OCI-LY7 (cell line): ENCODE measurements at regions not wholly inside any gene's neighbourhood (a gene's known extent, or its start where the extent isn't known, plus 50 kb on each side); places are given as distances from the start of the nearest gene placed in this dataset.

ENCODE experiments used
- BruUV-seq: library from RNA; stranded (reverse); fragments of 400-500 nt; replicated peaks from 2 replicates; lab custom pipeline; 2021; lab: Mats Ljungman, UMichigan
- CTCF ChIA-PET: fragments of 300-600 bp; sonication (Branson Sonifier 250); formaldehyde crosslinking; loops from one replicate; lab custom pipeline; 2022; ENCODE audit warnings: antibody characterized with exemption; ENCODE audit not compliant: unreplicated experiment; lab: Charles Lee
- POLR2A ChIA-PET: fragments of 300-600 bp; sonication (Branson Sonifier 250); formaldehyde crosslinking; loops from one replicate; lab custom pipeline; 2022; ENCODE audit warnings: antibody characterized with exemption; lab: Charles Lee
- DNase-seq: peaks from one replicate; pipeline ENCODE4 v3.0.0-alpha.2; 2015; ENCODE audit warnings: low spot score
- H2AFZ ChIP-seq: fragments of 200-600 bp; sonication (generic), shearing (Covaris generic); 2 replicates; pipeline ENCODE4 v1.6.1; 2014; ENCODE audit warnings: mild to moderate bottlenecking, antibody characterized with exemption, low read length, moderate library complexity
- H3K27ac ChIP-seq: fragments of 200-600 bp; sonication (generic); 2 replicates; pipeline ENCODE4 v1.5.1; 2014; ENCODE audit warnings: mixed run types, low read depth, mild to moderate bottlenecking, moderate library complexity, low read length, inconsistent platforms; ENCODE audit not compliant: poor library complexity, severe bottlenecking
- H3K36me3 ChIP-seq: fragments of 200-600 bp; sonication (generic); 2 replicates; pipeline ENCODE4 v1.6.1; 2014; ENCODE audit warnings: mild to moderate bottlenecking, antibody characterized with exemption, low read length, moderate library complexity, mixed read lengths; ENCODE audit not compliant: insufficient read depth
- H3K4me1 ChIP-seq: fragments of 200-600 bp; sonication (generic); 2 replicates; pipeline ENCODE4 v1.5.1; 2014; ENCODE audit warnings: mild to moderate bottlenecking, low read length; ENCODE audit not compliant: insufficient read depth, poor library complexity, severe bottlenecking
- H3K4me2 ChIP-seq: fragments of 200-600 bp; sonication (generic); 2 replicates; pipeline ENCODE4 v1.6.1; 2014; ENCODE audit warnings: mild to moderate bottlenecking, low read length
- H3K4me3 ChIP-seq: fragments of 200-600 bp; sonication (generic); 2 replicates; pipeline ENCODE4 v1.5.1; 2014; ENCODE audit warnings: mild to moderate bottlenecking, low read depth, low read length; ENCODE audit not compliant: poor library complexity, severe bottlenecking
- H3K79me2 ChIP-seq: fragments of 200-600 bp; sonication (generic); 2 replicates; pipeline ENCODE4 v1.6.1; 2016; ENCODE audit warnings: low read depth, mild to moderate bottlenecking, low read length, moderate library complexity, mixed read lengths; ENCODE audit not compliant: insufficient read depth
- H3K9me2 ChIP-seq: fragments of 200-600 bp; sonication (generic); 2 replicates; pipeline ENCODE4 v1.6.1; 2016; ENCODE audit warnings: mild to moderate bottlenecking, low read length, mixed read lengths; ENCODE audit not compliant: insufficient read depth
- H3K9me3 ChIP-seq: fragments of 200-600 bp; sonication (generic); 2 replicates; pipeline ENCODE4 v1.6.1; 2014; ENCODE audit warnings: mild to moderate bottlenecking, mixed run types, low read length, mixed read lengths
- H4K20me1 ChIP-seq: fragments of 200-600 bp; sonication (generic); 2 replicates; pipeline ENCODE4 v1.6.1; 2014; ENCODE audit warnings: mild to moderate bottlenecking, antibody characterized with exemption, low read length, moderate library complexity, mixed read lengths; ENCODE audit not compliant: insufficient read depth
- EZH2phosphoT487 ChIP-seq: fragments of 200-600 bp; sonication (generic); IDR thresholded peaks from 2 replicates; pipeline ENCODE4 v1.6.1; 2018; ENCODE audit warnings: low read depth, borderline replicate concordance, mild to moderate bottlenecking, mixed run types, antibody characterized with exemption, low read length, moderate library complexity, mixed read lengths
- intact Hi-C: fragments of 100-400 bp; cut with micrococcal nuclease; formaldehyde crosslinking; loops from one replicate; pipeline ENCODE4 v1.10.0; 2022; ENCODE audit not compliant: unreplicated experiment
- TF ChIP-seq, protein P1 (sequence below): fragments of 200-600 bp; sonication (generic); conservative IDR thresholded peaks from 2 replicates; pipeline ENCODE4 v1.5.1; 2014; ENCODE audit warnings: mild to moderate bottlenecking, antibody characterized with exemption, low read length, moderate library complexity, mixed read lengths

GRCh38 chr10:131650771-131651673, 249.8 kb upstream of the PPP2R2D start:
- BruUV-seq = no TSS peak
- CTCF ChIA-PET = no interaction called here

DNA sequence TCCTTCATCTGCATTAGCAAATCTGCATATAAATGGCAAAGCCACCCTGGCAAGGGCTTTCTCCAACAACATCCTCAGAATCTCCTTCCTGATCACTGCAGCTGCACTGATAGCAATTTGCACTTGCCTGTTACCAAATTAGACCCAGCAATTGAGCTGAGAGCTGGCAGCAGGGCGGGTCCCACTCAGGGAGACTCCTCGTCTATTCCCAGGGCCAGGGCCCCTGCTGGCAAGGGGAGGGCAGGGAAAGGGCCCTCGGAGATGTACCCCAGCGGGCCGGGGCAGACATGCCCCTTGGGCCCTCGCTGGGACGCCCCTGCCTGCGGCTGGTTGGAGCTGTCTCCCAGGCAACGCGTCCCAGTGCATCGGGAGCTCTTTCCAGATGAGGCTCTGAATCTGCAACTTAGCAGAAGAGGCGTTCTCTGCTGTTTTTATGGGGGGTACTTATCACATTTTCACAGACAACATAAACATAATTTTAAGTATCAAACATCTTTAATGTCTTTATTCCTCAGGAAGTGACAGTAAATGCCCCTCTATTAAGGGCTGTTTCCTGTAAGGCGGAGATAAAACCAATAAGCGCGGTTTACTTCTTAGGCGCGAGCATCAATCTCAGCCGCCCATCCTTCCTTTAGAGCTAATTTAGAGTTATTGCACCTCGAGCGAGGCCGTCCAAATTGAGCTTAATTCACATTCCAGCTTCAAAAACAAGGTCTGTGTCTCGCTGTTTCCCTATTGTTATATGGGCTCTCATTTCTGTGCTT, 249.0 kb upstream of the PPP2R2D start:
- H3K4me3 ChIP-seq = no peak overlapping the region
- intact Hi-C loops = no loop called here
- ChIA-PET CTCF (no interaction called here), POLR2A (no interaction called here)
- H4K20me1 ChIP-seq = no peaks in the 10 kb centered on the region
- H3K79me2 ChIP-seq = no peaks in the 10 kb centered on the region
- H3K9me3 ChIP-seq = no peaks in the 10 kb centered on the region
- DNase-seq = no peak
- H2AFZ ChIP-seq = no peak overlapping the region
- no peak for TF ChIP-seq EZH2phosphoT487
- TF ChIP-seq, protein P1, sequence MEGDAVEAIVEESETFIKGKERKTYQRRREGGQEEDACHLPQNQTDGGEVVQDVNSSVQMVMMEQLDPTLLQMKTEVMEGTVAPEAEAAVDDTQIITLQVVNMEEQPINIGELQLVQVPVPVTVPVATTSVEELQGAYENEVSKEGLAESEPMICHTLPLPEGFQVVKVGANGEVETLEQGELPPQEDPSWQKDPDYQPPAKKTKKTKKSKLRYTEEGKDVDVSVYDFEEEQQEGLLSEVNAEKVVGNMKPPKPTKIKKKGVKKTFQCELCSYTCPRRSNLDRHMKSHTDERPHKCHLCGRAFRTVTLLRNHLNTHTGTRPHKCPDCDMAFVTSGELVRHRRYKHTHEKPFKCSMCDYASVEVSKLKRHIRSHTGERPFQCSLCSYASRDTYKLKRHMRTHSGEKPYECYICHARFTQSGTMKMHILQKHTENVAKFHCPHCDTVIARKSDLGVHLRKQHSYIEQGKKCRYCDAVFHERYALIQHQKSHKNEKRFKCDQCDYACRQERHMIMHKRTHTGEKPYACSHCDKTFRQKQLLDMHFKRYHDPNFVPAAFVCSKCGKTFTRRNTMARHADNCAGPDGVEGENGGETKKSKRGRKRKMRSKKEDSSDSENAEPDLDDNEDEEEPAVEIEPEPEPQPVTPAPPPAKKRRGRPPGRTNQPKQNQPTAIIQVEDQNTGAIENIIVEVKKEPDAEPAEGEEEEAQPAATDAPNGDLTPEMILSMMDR = no peak
- no peaks in the 10 kb centered on the region for H3K36me3 ChIP-seq
- no peak overlapping the region for H3K27ac ChIP-seq
- H3K4me2 ChIP-seq = no peak overlapping the region
- no peaks in the 10 kb centered on the region for H3K4me1 ChIP-seq
- H3K9me2 ChIP-seq = no peaks in the 10 kb centered on the region
- BruUV-seq = no TSS peak

More at GRCh38 chr10:131650771-131651673, 249.8 kb upstream of the PPP2R2D start:
- no peaks in the 10 kb centered on the region for H3K4me1 ChIP-seq
- no peak overlapping the region for H2AFZ ChIP-seq
- no peaks in the 10 kb centered on the region for H3K79me2 ChIP-seq
- no peaks in the 10 kb centered on the region for H3K36me3 ChIP-seq
- no peak for DNase-seq
- H3K4me3 ChIP-seq = no peak overlapping the region
- intact Hi-C loops = no loop called here
- no peak overlapping the region for H3K4me2 ChIP-seq
- POLR2A ChIA-PET = no interaction called here
- TF ChIP-seq, protein P1 = no peak
- TF ChIP-seq EZH2phosphoT487 = no peak
- no peaks in the 10 kb centered on the region for H4K20me1 ChIP-seq
- H3K27ac ChIP-seq = no peak overlapping the region
- no peaks in the 10 kb centered on the region for H3K9me3 ChIP-seq
- no peaks in the 10 kb centered on the region for H3K9me2 ChIP-seq
